ENCODE measurements at regions not wholly inside any gene's neighbourhood (a gene's known extent, or its start where the extent isn't known, plus 50 kb on each side); places are given as distances from the start of the nearest gene placed in this dataset.

GRCh38 chr12:68458866-68459265 lies 126.7 kb upstream of the MDM1 start:
- TF ChIP-seq, protein P1, sequence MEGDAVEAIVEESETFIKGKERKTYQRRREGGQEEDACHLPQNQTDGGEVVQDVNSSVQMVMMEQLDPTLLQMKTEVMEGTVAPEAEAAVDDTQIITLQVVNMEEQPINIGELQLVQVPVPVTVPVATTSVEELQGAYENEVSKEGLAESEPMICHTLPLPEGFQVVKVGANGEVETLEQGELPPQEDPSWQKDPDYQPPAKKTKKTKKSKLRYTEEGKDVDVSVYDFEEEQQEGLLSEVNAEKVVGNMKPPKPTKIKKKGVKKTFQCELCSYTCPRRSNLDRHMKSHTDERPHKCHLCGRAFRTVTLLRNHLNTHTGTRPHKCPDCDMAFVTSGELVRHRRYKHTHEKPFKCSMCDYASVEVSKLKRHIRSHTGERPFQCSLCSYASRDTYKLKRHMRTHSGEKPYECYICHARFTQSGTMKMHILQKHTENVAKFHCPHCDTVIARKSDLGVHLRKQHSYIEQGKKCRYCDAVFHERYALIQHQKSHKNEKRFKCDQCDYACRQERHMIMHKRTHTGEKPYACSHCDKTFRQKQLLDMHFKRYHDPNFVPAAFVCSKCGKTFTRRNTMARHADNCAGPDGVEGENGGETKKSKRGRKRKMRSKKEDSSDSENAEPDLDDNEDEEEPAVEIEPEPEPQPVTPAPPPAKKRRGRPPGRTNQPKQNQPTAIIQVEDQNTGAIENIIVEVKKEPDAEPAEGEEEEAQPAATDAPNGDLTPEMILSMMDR (IDR thresholded peaks at IDR 0.05; ENCODE audit: low read length), result no peak
- TF ChIP-seq EZH2 (IDR thresholded peaks at IDR 0.05; ENCODE audit: borderline replicate concordance, low read length), result no peak
